OCI-M1 (cell line): ENCODE measurements at regions not wholly inside any gene's neighbourhood (a gene's known extent, or its start where the extent isn't known, plus 50 kb on each side); places are given as distances from the start of the nearest gene placed in this dataset.
A peak's percentile ranks its signal among the peaks of the same experiment; 100 is the strongest.
"Not testable (repeated sequence)": the region's sequence is repeated elsewhere in the genome, so short reads cannot be mapped to it uniquely, and the experiment has no call there.

Source experiments
- DNase-seq: peaks from one replicate; lab custom pipeline; 2025; lab: John Stamatoyannopoulos, UW

DNA sequence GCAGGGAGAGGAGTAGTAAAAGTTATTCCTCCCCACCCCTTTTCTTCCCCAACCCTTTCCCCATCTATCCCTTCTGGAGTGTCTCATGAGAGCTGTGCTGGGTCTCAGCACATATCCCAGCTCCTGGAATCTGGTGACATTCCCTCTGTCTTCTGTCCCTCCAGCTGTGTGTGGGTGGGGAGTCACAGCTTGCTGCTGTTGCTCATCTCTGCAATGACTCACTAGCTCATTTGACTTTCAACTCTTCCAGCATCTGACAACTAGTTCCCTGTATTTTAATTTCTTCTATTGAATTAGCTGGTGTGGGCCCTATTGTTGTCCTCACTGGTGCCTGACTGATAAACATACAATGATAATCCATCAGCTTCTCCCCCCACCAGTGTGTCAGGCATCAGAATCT, 198.9 kb upstream of the AUTS2 start:
- no peak for DNase-seq

DNA sequence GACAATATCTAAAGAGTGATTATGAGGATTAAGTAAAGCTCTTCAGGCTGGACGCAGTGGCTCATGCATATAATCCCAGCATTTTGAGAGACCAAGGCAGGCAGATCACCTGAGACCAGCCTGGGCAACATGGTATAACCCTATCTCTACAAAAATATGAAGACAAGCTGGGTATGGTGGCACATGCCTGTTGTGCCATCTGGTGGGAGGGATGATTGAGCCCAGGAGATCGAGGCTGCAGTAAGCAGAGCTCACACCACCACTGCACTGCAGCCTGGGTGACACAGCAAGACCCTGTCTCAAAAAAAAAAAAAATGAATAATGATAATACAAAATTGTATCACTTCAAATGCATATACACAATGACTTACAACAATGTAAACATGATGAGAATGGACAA, 195.6 kb upstream of the AUTS2 start:
- no peak for DNase-seq

DNA sequence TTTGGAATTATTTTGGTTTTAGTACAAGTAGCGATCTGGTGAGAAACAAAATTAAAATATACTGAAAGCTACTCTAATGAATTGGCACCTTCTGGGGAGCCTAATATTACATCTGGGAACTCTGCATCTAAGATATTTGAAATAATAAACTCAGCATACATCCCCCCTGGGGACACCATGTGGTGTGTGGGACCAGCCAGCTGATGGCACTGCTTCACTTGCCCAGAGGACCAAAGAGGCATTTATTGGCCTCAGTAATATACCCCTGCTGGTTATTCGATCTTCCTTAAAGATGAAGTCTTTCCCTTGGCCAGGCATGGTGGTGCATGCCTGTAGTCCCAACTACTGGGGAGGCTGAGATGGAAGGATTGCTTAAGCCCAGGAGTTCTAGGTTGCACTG, 195.1 kb upstream of the AUTS2 start:
- peak; percentile 7 for DNase-seq

DNA sequence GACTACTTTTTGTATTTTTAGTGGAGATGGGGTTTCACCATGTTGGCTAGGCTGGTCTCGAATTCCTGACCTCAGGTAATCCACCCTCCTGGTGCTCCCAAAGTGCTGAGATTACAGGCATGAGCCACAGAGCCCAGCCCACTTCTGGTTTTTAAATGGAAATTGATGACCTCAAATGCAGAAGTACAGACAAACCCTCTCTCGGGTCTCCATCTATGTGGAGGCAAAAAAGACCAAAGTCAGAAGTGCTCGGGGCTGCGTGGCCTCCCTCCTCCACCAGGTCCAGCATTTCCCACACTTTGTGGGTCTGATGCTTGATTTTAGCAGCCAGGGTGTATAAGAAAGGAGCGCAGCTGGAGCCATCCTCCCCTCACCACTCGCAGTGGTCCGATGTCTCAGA, 187.3 kb upstream of the AUTS2 start:
- no peak for DNase-seq

- no peak for DNase-seq
Observed at GRCh38 chr7:69411466-69411865, 186.8 kb upstream of the AUTS2 start.

- peak; percentile 83 for DNase-seq
Observed at GRCh38 chr7:69412331-69413146, 185.7 kb upstream of the AUTS2 start.

GRCh38 chr7:69414555-69414954, 183.7 kb upstream of the AUTS2 start:
- no peak for DNase-seq

GRCh38 chr7:69418869-69419670, 179.2 kb upstream of the AUTS2 start:
- DNase-seq = peak; percentile 64

DNA sequence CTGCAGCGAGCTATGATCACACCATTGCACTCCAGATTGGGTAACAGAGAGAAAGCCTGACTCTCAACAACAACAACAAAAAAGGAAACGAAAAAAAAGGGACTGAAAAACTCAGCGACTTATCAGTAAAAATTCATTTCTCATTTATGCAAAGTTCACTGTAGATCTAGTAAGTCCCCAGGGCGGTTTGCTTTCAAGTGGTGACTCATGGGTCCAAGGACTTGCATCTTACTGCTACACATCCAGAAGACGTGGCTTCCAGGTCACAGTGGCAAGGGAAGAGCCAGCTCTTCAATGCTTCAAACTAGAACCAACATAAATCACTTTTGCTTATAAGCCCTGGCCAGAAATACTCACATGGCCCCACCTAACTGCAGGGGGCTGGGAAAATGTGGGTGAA, 178.3 kb upstream of the AUTS2 start:
- DNase-seq = peak; percentile 21

DNA sequence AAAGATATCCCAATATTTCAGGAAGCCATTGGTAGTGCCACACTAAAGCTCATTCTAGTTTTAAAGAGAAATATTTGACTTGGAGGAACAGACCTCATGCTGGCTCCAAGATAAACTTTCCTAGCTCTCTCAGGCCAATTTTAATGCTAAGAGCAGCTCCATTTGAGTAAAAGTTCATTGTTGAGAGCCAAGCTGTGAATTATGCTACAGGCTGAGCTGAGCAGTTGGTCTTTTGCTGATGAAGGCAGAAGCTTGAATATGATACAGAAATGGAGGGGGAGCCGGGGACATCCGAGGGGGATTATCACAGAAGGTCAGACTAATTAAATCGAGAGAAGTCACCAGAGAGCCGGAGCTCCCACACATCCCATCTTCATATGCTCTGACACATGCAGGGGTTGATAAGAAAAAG, 175.7 kb upstream of the AUTS2 start:
- peak; percentile 68 for DNase-seq

DNA sequence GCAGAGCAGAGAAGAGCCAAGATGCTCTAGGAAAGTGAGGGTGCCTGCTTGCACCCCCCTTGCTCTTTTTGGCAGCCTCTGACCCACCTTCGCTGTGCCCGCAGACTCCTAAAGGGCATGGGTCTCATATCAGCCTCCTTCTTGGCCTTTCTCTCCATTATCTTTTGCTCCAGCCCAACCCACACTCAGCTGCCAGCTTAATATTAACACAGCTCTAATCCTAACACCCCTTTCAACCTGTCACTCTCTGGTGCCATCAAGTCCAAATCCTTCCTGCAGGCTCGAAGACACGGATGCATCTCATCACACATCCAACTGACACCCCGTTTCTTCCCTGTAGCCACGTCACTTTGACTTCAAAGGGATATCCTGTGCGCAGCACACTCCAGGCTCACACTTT, 171.6 kb upstream of the AUTS2 start:
- DNase-seq = no peak

GRCh38 chr7:69428089-69428488, 170.2 kb upstream of the AUTS2 start:
- no peak for DNase-seq

GRCh38 chr7:69429911-69430383, 168.3 kb upstream of the AUTS2 start:
- DNase-seq = no peak

DNA sequence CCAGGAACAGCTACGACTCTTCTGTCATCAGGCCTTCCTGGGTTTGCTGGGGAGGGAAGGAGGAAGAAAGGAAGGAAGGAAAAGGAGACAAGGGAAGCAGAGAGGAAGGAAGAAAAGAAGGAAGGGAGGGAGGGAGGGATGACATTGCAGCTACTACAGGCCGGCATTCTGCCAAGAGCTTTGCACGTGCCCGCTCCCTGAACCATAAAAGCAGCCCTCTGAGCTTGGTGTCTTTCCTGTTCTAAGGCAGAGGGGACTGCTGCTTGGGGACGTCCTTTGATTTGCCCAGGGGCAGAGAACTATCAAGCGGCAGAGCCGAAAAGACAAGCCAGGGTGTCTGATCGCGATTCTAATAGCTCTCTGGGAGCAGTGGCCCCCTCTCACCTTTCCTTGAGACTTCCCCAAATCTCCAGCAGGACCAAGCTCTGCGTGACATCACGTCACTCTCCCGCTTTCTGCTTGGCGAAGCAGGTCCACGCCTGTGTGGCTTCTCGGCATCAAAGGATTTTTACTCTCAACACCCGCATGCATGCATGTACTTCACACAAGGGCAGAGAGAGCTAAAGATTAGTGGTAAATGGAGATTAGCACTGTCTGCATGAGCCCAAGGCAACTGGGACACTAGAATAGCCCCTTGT, 167.8 kb upstream of the AUTS2 start:
- peak; percentile 17 for DNase-seq

DNA sequence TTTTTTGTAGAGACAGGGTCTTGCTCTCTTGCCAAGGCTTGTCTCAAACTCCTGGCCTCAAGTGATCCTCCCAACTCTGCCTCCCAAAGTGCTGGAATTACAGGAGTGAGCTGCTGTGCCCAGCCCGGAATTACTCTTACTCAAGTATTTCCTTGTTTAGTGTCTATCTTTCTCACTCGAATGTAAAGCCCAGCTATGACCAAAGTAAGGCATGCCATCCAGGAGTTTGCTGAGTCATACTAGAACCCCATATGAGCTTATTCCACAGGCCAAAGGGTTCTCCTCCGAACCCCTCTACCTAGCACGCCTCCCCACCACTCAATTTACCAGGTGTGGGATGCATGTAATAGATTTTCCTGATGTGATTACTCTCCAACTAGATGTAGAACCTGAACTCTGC, 166.6 kb upstream of the AUTS2 start:
- no peak for DNase-seq

DNA sequence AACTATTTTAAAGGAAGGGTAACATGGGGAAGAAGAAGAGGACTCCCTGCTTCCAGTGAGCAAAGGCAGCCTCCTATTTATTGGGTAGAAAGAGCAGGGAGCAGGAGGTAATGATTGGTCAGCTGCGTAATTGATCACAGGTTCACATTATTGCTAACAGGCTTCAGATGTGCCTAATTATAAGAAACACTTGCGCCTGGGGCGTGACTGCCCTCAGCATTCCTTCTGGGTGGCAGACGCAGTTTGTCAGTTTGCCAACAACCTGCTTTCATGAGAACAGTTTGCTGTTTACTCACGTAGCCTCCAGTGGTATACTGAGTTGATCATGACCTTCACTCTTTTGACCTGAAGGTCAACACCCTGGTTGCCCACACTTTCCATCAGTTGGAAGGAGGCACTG, 166.0 kb upstream of the AUTS2 start:
- not testable (repeated sequence) for DNase-seq

- DNase-seq = no peak
Observed at GRCh38 chr7:69433081-69433480, 165.2 kb upstream of the AUTS2 start.

GRCh38 chr7:69434398-69434815, 163.9 kb upstream of the AUTS2 start:
- DNase-seq = no peak

GRCh38 chr7:69435711-69436110, 162.6 kb upstream of the AUTS2 start:
- DNase-seq = no peak

DNA sequence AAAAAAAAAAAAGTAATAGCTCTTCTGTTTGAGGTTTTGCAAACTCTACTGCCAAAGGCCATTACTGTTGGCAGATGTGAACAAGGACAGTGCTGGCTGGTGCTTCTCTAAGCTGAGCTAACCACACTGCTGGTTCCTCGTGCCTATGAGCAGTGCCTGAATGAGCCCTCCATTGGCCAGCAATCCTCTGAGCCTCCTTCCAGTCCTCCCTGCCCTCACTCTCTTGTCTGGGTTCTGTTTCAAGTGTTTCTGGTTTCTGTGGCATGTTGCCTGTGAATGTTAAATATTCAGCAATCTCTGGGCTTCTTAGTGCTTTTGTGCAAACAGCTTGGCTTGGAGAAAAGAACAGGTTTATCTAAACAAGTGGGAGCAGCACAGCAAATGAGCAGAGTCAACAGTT, 161.3 kb upstream of the AUTS2 start:
- DNase-seq = no peak

GRCh38 chr7:69438584-69439412, 159.5 kb upstream of the AUTS2 start:
- no peak for DNase-seq
